SK-N-SH (cell line): ENCODE measurements at regions not wholly inside any gene's neighbourhood (a gene's known extent, or its start where the extent isn't known, plus 50 kb on each side); places are given as distances from the start of the nearest gene placed in this dataset.

Experiments
- CTCF ChIA-PET: fragments of 300-600, 350-600 bp; formaldehyde crosslinking; extraction: SDS; loops from one replicate; lab custom pipeline; 2021; lab: Yijun Ruan, JAX
- POLR2A ChIA-PET: fragments of 350-600 bp; sonication (Branson Sonifier 250); formaldehyde crosslinking; extraction: SDS; loops from one replicate; lab custom pipeline; 2020; ENCODE audit warnings: antibody characterized with exemption, inconsistent platforms; lab: Yijun Ruan, JAX
- DNase-seq: peaks from one replicate; pipeline ENCODE4 v3.0.0; 2012
- H2AFZ ChIP-seq: fragments of 200-600 bp; sonication (generic); 2 replicates; pipeline ENCODE4 v1.8.1; 2016; ENCODE audit warnings: antibody characterized with exemption, mild to moderate bottlenecking, low read depth
- H3F3A ChIP-seq: fragments of 200-600 bp; sonication (generic); replicated peaks from 2 replicates; pipeline ENCODE3; 2016; ENCODE audit warnings: antibody characterized with exemption, mild to moderate bottlenecking; ENCODE audit not compliant: insufficient read depth
- H3K27ac ChIP-seq, 2 experiments: fragments of 200-500 bp in 1 of 2; fragments of 200-600 bp in 1 of 2; sonication (Bioruptor generic) in 1 of 2; sonication (generic), shearing (Covaris generic) in 1 of 2; 2 replicates each; pipeline versions ENCODE4 v1.5.1 to v1.6.1; 2014 to 2016; ENCODE audit warnings: low read depth in 2 of 2, inconsistent platforms in 1 of 2, low read length in 1 of 2, mild to moderate bottlenecking in 1 of 2, mixed read lengths in 1 of 2
- H3K27me3 ChIP-seq: fragments of 200-600 bp; sonication (generic), shearing (Covaris generic); 2 replicates; pipeline ENCODE4 v1.6.1; 2016; ENCODE audit warnings: mixed run types; ENCODE audit not compliant: insufficient read depth
- H3K36me3 ChIP-seq, 2 experiments: fragments of 200-500 bp in 1 of 2; fragments of 200-600 bp in 1 of 2; sonication (Bioruptor generic) in 1 of 2; sonication (generic) in 1 of 2; replicated peaks in 1 of 2; 2 replicates each; pipeline versions ENCODE3 to v1.5.1; 2014 to 2016; ENCODE audit warnings: low read length in 1 of 2, mild to moderate bottlenecking in 1 of 2; ENCODE audit not compliant: insufficient read depth in 2 of 2, control insufficient read depth in 1 of 2
- H3K4me1 ChIP-seq, 2 experiments: fragments of 200-500 bp in 1 of 2; fragments of 200-600 bp in 1 of 2; sonication (Bioruptor generic) in 1 of 2; sonication (generic), shearing (Covaris generic) in 1 of 2; 2 replicates each; pipeline versions ENCODE4 v1.5.1 to v1.6.1; 2014 to 2016; ENCODE audit warnings: low read depth in 1 of 2, low read length in 1 of 2, mixed run types in 1 of 2; ENCODE audit not compliant: insufficient read depth in 2 of 2, control insufficient read depth in 1 of 2
- H3K4me2 ChIP-seq: fragments of 200-600 bp; sonication (generic), shearing (Covaris generic); 2 replicates; pipeline ENCODE4 v1.6.1; 2017; ENCODE audit warnings: mixed run types
- H3K4me3 ChIP-seq, 2 experiments: fragments of 200-500 bp in 1 of 2; fragments of 200-600 bp in 1 of 2; sonication (Bioruptor generic) in 1 of 2; sonication (generic), shearing (Covaris generic) in 1 of 2; 2 replicates each; pipeline versions ENCODE4 v1.5.1 to v1.8.1; 2014 to 2016; ENCODE audit warnings: low read depth in 2 of 2, inconsistent platforms in 1 of 2, low read length in 1 of 2, mild to moderate bottlenecking in 1 of 2, mixed read lengths in 1 of 2, moderate library complexity in 1 of 2
- H3K79me2 ChIP-seq: fragments of 200-600 bp; sonication (generic); 2 replicates; pipeline ENCODE4 v1.8.1; 2017; ENCODE audit warnings: mild to moderate bottlenecking; ENCODE audit not compliant: insufficient read depth
- H3K9ac ChIP-seq: fragments of 200-600 bp; sonication (generic); 2 replicates; pipeline ENCODE4 v1.6.1; 2017; ENCODE audit warnings: mixed run types
- H3K9me2 ChIP-seq: fragments of 200-600 bp; sonication (generic); 2 replicates; pipeline ENCODE4 v1.6.1; 2017; ENCODE audit warnings: mixed run types
- H3K9me3 ChIP-seq: fragments of 200-600 bp; sonication (generic); 2 replicates; pipeline ENCODE4 v1.6.1; 2017; ENCODE audit warnings: mixed run types, mild to moderate bottlenecking, moderate library complexity
- H4K20me1 ChIP-seq: fragments of 200-600 bp; sonication (generic); 2 replicates; pipeline ENCODE4 v1.6.1; 2017; ENCODE audit warnings: mild to moderate bottlenecking, mixed run types; ENCODE audit not compliant: insufficient read depth
- GABPA ChIP-seq: IDR thresholded peaks from 2 replicates; pipeline ENCODE4 v1.4.0; 2012; ENCODE audit warnings: low read depth, mild to moderate bottlenecking
- IRF3 ChIP-seq: fragments of 150-350 bp; IDR thresholded peaks from 2 replicates; pipeline ENCODE4 v1.6.1; 2016; ENCODE audit warnings: mild to moderate bottlenecking, low read depth, low read length
- MAX ChIP-seq: IDR thresholded peaks from 2 replicates; pipeline ENCODE4 v1.4.0; 2012; ENCODE audit warnings: low read depth
- MEF2A ChIP-seq: IDR thresholded peaks from 2 replicates; pipeline ENCODE4 v1.4.0; 2012; ENCODE audit warnings: low read depth, borderline replicate concordance
- RAD21 ChIP-seq: IDR thresholded peaks from 2 replicates; pipeline ENCODE4 v1.6.1; 2012; ENCODE audit warnings: mild to moderate bottlenecking, low read length
- TAF1 ChIP-seq: IDR thresholded peaks from 2 replicates; pipeline ENCODE4 v1.6.1; 2012; ENCODE audit warnings: low read depth, mild to moderate bottlenecking, low read length, moderate library complexity, borderline replicate concordance
- YY1 ChIP-seq: IDR thresholded peaks from 2 replicates; pipeline ENCODE4 v1.4.0; 2012; ENCODE audit warnings: low read depth, mild to moderate bottlenecking
- ZBTB33 ChIP-seq: IDR thresholded peaks from 2 replicates; pipeline ENCODE4 v1.4.0; 2012; ENCODE audit warnings: low read depth, borderline replicate concordance
- WGBS: methylation state at CpG from one replicate; pipeline ENCODE4 v1.1.6; 2017; ENCODE audit warnings: low lambda C conversion rate; 5-methylcytosine and 5-hydroxymethylcytosine counted together

- TF ChIP-seq ZBTB33 (no peak), RAD21 (no peak), IRF3 (no peak), TAF1 (no peak)
Observed at GRCh38 chr2:12331698-12332097, 385.0 kb upstream of the TRIB2 start (continued).

GRCh38 chr2:12333293-12333692 lies 383.4 kb upstream of the TRIB2 start:
- no peak overlapping the region for H3K4me2 ChIP-seq
- H3K9ac ChIP-seq = no peak overlapping the region
- H3K27ac ChIP-seq = no peak overlapping the region
- no peaks in the 10 kb centered on the region for H3K9me2 ChIP-seq
- no peaks in the 10 kb centered on the region for H3K9me3 ChIP-seq
- CTCF ChIA-PET = interaction anchor here (1.3 kb wide), 1 partner anchor 10 kb away, joined by 3 read pairs; no protein-coding TSS in a partner anchor
- POLR2A ChIA-PET = no interaction called here
- peaks cover 4 to 8% of the 10 kb centered on the region in 2 experiments; a peak in 3 of 4 replicates for H3K4me1 ChIP-seq
- H3K36me3 ChIP-seq = no peaks in the 10 kb centered on the region
- H3F3A ChIP-seq = no peaks in the 10 kb centered on the region
- no peaks in the 10 kb centered on the region for H4K20me1 ChIP-seq
- 59% methylated on average over 2 of the region's 2 CpGs for whole genome bisulfite sequencing
- TF ChIP-seq GABPA (no peak), RAD21 (no peak), MAX (no peak), MEF2A (no peak), YY1 (no peak)
- TF ChIP-seq, all 33 proteins: peak for 0
- no peaks in the 10 kb centered on the region for H3K27me3 ChIP-seq
- no peak for DNase-seq
- no peak overlapping the region for H2AFZ ChIP-seq
- no peaks in the 10 kb centered on the region for H3K79me2 ChIP-seq
- no peak overlapping the region for H3K4me3 ChIP-seq

- no peak overlapping the region for H3K4me3 ChIP-seq
- ChIA-PET POLR2A (no interaction called here), CTCF (interaction anchor here (0.7 to 1.3 kb wide), 3 partner anchors 9 to 383 kb away, joined by 3 to 4 read pairs (median 3); partner anchors contain the start of gene TRIB2)
- H3K27ac ChIP-seq = no peak overlapping the region
- no peaks in the 10 kb centered on the region for H3K9me2 ChIP-seq
- TF ChIP-seq ZBTB33 = no peak
- WGBS = 77% methylated on average over 11 of the region's 11 CpGs
- peaks cover 4 to 8% of the 10 kb centered on the region in 2 experiments; a peak in 3 of 4 replicates for H3K4me1 ChIP-seq
- no peaks in the 10 kb centered on the region for H3K9me3 ChIP-seq
- no peak for DNase-seq
- H3K79me2 ChIP-seq = no peaks in the 10 kb centered on the region
- no peak overlapping the region for H3K4me2 ChIP-seq
- no peaks in the 10 kb centered on the region for H3F3A ChIP-seq
- H4K20me1 ChIP-seq = no peaks in the 10 kb centered on the region
- no peak overlapping the region for H3K9ac ChIP-seq
- H2AFZ ChIP-seq = no peak overlapping the region
- H3K36me3 ChIP-seq = no peaks in the 10 kb centered on the region
- H3K27me3 ChIP-seq = no peaks in the 10 kb centered on the region
Observed at GRCh38 chr2:12334412-12334966, 382.2 kb upstream of the TRIB2 start.
